GM19395 (cell line): ENCODE measurements at regions not wholly inside any gene's neighbourhood (a gene's known extent, or its start where the extent isn't known, plus 50 kb on each side); places are given as distances from the start of the nearest gene placed in this dataset.

Experiments
- ATAC-seq: cut with Tn5 transposase; IDR thresholded peaks from one replicate; pipeline ENCODE4 v1.9.1; 2021; ENCODE audit warnings: mild to moderate bottlenecking, moderate library complexity; ENCODE audit not compliant: unreplicated experiment

DNA sequence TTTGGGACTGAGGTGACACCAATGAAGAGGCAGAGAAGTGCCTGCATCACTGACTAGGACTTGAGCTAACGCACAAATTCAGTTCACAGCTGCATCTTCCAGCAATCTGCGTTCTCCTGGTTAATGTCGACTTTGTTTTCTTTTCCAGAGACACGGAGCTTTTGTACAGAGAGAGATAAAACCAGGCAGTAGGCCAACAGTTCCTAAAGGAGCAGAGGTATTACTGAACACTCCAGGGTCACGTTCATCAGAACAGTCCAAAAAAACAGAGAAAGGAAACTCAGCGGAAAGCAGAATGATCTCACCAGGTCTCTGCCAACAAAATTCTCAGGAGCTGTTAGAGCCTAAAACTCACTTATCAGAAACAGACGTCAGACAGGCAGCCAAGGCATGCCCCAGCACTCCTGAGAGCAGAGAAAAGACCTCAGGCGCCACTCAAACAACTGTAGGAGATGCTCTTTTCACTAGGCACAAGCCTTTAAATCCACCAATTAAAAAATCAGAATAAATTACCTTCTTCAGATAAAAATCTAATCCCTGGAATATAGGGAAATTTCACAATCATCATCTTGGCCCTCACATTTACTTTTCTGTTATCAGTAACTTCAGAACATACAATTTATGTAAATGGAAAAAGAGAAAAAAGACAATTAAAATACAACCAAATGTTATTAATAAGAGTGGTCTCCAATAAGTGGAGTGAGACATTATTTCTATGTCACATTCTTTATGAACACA lies 95.9 kb upstream of the SPTBN1 start:
- no peak for ATAC-seq

DNA sequence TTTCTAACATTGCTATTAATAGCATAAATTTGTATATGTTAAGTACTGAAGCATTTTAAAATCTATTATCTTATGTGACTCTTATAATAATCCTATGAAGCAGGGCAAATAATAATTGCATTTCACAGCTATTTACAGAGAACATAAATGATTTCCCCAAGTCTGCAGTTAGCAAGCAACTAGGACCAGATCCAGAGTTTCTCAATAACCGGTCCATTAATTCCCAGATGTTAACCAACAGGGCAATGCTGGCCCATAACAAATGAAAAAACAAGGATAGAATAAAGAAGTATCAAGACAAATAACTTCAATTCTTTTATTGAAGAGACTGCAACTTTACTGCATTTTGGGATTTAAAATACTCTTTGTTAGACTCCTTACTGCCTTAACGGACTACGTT lies 91.7 kb upstream of the SPTBN1 start:
- ATAC-seq, result no peak

DNA sequence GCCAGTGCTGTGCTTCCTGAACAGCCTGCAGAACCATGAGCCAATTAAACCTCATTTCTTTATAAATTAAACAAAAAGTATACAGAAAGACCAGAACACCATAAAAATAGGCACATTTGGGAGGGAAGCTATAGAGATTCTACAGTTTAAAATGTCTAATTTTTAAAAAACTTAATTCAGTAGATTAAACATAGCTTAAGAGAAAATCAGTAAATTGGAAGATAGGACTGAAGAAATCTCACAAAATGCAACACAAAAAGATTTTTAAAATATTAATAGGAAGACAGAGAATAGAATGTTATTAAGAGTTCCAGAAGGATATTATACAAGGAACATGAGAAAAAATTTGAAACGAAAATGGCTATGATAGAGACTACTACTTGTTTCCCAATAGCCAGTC lies 90.5 kb upstream of the SPTBN1 start:
- ATAC-seq, result no peak

DNA sequence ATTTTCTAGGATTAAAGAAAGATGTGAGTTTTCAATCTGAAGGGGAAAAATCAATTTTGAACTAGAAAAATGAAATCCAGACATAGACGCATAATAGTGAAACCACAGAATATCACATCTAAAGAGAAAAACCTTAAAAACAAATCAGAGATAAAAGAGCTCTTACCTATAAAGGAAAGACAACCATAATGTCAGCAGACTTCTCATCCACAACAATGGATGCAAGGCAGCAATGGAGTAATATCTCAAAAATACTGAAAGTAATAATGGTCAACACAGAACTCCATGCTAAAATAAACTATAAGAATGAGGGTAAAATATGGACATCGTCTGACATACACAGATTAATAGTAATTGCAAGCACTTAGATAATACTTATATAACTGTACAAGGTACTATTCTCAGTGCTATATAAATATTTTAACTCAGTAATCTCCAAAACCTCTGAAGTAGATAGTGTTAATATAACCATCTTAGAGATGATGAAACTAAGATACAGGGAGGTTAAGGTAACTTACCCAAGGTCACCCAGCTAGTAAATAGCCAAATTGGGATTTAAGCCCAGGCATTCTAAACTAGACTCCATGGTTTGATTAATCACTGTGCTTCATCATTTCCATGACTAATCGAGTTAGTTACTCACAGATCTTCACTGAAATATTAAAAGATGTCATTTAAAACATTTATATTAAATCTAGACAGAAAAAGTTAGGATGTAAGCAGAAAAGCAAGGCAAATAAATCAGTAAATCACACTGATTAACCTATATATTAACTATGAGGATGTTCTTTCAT lies 89.4 kb upstream of the SPTBN1 start:
- ATAC-seq, result no peak

DNA sequence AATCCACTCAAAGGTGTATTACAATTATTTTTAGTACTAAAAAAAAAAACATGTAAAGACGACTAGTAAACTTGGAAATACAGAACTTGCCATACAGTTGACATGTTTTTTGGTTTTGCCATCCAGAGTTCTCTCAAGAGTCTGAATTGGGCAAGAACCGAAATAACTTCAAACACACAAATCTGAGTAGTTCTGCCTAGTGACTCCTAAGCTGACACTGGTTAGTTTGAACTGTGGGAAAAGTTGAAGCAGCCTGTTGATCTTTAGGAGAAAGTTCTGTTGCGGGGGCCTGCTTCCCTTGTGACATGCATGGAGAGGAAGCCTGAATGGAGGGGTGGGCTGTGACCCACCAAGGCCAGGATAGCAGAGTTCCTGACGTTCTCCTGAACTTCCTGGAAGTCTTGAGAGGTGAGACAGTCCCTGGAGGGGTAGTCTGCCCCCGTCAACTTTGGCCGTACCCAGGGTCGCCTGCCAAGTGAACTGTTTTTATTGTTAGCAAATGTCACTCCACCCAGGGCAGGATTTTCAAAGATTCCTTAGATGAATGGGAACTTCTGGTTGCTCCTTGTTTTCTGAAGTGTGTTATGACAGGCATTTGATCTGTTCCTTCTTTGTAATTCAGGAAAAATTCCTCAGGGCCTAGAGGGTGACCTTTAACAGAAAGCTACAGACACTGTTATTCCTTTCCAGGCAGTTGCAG lies 85.6 kb upstream of the SPTBN1 start:
- no peak for ATAC-seq

DNA sequence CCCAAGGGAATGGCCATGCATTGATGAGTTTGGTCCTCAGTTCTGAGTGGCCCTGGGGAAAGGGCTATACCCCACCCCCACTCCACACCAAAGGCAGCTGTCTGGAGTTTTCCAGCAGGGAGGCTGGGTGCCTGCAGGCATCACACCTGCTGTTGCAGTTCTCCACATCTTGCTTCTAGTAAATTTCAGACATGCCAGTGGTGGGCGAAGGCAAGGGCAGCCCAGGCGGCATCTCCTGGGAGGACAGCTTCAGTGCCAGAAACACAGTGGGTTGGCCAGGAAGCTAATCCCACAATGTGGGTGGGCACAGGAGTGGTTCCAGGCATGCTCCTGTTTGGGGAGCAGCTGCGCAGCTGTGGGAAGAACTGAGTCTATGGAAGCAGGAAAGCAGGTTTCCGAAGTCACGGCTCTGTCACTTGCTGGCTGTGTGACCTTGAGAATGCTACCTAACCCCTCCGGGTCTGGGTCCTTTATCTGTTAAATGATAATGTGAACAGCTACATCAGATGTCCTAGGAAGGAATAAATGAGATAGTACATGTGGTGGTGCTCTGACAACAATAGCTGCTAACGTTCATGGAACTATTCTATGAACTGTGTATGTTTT lies 84.6 kb upstream of the SPTBN1 start:
- ATAC-seq, result no peak

DNA sequence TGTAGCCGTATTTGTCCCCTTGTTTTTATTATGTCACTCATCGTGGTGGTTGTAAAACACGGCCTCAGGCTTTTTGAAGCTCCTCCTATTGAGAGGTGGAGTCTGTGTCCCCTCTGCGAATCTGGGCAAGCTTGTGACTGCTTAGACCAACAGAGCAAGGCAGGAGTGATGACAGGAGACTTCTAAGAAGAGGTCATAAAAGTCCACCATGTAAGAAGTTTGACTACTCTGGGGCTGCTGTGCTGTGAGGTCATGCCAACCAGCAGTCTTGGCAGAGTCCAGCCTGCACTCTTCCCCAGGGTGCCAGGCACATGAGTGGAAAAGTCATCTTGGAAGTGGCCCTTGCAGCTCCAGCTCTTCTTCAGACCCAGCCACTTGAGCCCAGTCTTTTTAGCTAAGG lies 83.8 kb upstream of the SPTBN1 start:
- ATAC-seq, result no peak

DNA sequence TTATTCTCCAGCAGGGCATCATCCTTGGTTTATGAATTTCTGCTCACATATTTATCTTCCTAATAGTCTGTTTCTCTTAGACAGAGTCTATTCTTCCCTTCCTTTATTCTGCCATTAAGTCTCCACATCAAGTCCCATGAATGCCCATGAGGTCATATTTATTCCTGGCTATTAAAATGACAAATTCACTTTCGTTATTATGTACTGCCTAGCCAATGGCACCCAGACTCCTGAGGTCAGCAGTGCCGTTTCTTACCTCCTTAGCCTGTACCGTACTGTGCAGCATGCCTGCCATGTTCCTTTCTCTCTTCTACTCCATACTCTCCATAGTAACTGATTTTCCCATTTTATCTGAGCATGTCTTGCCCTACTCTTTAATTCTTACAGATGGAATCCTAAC lies 82.3 kb upstream of the SPTBN1 start:
- no peak for ATAC-seq

DNA sequence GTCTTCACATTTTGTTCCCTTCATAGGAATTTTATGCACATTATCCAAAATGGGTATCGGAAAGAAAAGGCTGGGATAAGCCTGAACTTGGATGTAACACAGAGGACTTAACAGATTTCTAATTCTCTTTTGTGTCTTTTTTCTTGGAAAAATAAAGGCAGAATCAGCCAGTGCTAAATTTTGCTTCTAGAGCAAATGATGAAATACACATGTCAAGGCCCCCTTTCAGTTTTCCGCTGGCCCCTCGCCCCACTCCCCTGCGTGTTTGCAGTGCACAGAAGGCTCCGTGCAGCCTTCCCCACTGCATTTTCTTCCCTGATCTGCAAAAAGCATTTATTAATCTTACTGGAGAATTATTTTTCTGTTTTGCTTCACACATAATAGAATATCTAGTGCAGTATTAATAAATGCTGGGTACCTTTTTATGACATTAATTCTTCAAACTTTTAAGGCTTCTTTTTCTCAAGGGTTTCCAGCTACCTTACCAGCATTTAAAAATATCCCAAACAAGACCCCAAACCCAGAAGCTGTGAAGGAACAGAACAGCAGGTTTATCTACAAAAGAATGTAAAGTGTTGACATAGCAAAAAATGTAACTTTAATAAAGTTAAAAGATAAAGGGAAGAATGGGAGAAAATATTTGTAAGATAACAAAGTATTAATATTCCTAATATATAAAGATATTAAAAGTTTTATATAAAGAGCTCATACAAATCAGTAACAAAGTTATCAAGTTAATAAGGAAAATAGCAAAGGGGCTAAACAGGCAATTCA lies 81.3 kb upstream of the SPTBN1 start:
- no peak for ATAC-seq

DNA sequence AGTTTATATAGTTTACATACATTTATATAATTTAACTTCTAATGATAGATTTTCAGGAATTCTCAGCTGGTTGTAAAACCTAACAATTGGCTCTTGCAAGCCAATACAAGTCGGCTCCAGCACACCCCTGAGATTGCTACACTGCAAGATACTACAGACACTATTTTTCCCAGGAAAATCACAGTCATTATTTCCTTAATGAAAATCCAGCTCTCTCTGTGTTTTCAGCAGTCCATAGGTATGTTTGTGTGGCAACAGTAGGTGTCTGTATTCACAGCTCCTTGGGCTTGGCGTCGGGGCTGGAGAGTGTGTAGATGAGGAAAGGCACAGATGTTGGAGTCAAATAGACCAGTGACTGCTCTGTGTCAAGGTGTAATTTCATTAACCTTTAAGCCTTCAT lies 78.7 kb upstream of the SPTBN1 start:
- ATAC-seq, result no peak

DNA sequence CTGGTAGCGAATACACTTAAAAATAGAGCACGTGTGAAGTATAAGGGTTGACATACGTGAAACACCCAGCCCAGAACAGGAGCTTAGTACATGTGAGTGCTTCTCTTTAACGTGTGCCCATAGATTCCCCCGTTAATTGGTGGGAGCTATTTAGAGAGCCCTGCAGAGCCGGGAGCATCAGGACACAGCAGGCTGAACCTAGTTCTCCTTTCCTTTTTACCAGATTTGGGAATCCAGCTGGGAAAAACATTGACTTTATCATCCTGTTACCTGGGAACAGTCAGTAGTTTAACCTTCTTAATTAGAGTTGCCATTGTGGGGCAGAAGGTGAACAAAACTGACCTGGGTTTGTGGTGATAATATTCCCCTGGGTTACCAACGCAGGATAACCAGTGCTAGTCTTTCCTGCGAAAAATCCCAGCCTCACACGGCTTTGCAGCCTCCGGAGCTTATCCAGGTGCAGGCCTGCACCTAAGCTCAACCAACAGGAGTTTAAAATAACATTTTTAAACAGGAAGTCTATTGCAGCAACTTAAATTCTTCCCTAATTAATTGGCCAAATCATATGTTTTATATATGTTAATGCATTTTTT lies 78.1 kb upstream of the SPTBN1 start:
- no peak for ATAC-seq

DNA sequence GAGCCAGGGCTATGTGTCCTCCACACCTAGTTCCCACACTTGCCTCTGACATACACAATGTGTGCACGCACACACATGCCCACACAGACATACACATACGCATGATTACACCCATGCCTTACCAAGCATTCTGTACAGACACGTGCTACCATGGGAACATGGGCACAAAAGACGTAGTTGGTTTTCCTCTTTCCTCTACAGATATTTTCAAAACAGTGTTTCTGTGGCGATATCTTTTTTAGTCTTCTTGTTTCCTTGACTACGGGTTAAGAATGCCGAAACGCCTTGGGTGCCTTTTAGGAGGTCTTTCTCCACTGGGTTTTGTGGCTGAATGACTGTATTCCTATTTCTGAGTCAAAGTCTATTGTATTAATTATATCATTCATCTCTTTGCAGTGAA lies 75.5 kb upstream of the SPTBN1 start:
- no peak for ATAC-seq

DNA sequence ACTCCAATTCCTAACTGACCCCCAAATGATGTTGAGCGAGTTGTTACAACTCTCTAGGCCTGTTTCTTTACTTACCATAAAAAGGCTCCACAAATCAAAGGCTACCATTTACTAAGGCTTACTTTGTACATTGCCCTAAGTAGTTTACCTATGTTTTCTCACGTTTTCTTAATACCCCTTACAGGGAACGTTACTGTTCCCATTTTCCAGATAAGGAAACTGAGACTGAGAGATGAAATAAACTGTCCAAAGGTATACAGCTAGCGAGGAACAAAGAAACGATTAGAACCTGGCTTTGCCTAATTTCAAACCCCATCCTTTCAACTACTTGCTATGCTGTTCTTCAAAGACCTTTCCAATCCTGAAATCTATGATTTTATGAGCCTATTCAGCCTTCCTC lies 74.8 kb upstream of the SPTBN1 start:
- ATAC-seq, result no peak

DNA sequence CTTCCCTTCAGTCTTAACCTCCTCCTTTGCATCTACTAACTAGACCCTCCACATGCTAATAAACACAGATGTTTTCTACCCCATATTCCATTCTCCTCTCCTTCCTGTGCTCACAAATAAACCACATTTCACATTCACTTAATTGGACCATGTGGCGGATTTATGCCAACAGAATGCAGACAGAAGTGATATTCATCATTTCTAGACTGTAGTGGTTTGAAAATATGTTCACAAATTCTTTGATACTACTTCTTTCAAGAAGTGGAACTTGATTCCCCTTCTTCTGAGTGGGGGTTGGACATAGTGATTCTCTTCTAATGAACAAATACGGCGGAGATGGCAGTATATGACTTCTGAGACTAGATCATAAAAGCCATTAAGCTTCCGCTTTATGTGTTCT lies 73.5 kb upstream of the SPTBN1 start:
- no peak for ATAC-seq

DNA sequence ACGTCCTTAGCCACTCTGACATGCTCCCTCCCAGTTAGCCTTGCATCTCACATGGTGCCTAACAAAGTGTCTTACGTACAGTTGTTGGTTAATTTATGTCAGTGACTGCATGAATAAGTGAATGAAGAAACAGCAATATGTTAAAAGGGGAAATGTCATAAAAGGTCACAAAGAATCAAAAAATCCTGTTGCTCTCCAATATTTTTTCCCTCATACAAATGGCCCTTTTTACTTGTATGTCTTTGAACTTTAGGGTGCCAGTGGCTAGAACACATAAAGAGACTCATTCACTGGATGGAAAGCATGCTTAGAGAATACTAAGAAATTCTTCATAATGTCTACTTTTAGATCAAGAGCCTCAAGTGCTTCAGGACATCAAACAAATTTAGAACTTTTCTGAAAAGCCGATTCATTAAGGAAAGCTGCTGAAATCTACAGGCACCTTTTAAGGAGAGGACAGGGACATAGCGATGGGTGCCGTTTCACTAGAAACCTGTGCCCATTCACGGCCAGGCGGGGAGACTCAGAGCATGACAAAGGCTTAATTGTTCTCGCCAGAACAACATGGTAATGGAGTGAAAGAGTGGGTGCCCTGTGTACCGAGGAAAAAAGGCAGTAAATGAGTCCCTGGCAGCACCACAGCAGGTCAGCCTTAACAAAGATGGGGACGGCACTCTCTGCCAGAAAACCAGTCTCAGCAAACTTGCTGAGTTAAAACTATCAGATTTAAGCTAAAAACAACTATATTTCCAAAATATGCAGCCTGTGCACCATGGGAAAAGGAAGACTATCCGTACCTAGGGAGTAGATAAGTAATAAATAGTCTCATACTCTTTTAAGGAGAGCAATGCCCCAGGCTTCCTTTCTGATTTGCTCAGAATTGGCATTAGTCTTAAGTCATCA lies 71.6 kb upstream of the SPTBN1 start:
- ATAC-seq, result no peak

DNA sequence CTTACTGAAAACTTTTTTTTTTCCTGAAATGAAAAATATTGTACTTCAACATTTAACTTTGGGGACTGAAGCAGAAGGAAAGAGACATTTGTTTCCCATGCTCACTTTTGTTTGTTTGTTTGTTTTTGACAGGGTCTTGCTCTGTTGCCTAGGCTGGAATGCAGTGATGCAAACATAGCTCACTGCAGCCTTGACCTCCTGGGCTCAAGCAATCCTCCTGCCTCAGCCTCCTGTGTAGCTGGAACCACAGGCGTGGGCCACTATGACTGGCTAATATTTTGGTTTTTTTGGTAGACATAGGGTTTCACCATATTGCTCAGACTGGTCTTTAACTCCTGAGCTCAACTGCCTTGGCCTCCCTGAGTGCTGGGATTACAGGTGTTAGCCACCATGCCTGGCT lies 70.9 kb upstream of the SPTBN1 start:
- ATAC-seq, result no peak

DNA sequence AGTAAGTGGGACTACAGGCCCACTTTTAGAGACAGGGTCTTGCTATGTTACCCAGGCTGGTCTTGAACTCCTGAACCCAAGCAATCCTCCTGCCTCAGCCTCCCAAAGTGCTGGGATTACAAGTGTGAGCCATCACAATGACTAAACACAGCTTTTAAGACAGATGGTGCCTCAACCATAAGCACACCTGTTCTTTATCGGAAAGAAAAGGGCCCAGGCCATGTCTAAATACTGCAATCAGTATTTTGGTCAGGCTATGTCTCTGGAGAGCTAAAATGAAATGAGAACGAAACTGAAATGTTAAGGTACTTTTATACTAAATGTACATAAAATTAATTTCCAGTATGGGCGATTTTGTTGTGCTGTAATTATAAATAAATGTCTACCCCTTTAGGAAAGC lies 69.5 kb upstream of the SPTBN1 start:
- no peak for ATAC-seq

DNA sequence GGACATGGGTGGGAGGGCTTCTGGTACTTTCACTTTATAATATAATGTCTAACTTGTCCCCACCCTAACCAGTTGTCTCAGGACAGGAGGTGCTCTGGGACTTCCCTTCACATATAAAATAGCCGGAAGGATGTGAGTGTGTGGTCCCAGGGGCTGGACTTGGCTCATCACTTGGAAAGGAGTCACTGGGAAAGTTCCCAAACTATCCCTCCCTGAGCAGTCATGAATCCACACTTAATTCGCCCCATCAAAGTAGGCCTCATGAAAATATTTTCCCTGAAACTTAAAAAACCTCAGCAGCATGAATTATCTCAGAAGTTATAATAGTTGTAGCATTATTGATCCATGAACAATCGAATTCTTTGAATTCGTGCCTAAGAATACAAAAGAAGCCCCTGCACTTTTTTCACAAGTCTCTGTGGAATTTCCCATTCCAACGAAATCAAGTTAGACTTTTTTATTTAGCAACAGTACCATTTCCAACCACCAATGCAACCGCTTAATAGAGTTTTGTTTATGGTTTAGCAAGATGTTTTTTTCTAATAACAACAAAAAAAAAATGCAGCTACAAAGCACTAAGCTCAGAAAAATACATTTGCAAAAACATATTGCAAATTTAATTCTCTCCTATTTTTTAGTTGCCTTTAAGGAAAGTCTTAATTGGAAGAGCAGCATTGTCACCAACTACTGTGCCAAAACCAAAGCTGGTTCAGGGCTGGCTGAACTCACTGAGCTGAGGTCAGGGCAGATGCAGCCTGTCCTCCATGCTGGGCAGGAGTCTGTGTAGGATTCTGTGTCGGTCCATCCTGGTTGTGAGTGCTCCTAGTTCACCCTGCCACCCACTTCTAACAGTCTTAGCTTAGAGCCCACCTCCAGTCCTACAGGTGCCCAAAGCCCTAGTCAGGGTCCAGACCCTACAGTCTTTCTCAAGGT lies 68.8 kb upstream of the SPTBN1 start:
- peak; percentile 65 for ATAC-seq
